GM12873 (cell line): ENCODE measurements at regions not wholly inside any gene's neighbourhood (a gene's known extent, or its start where the extent isn't known, plus 50 kb on each side); places are given as distances from the start of the nearest gene placed in this dataset.
A peak's percentile ranks its signal among the peaks of the same experiment; 100 is the strongest.

Experiments
- CTCF ChIP-seq: IDR thresholded peaks from 2 replicates; pipeline ENCODE4 v1.5.1; 2012; ENCODE audit warnings: low read depth, mild to moderate bottlenecking, moderate library complexity, low read length, control low read depth; ENCODE audit not compliant: insufficient read depth; ENCODE audit errors: missing control alignments

- no peak for TF ChIP-seq CTCF
These were observed 442.9 kb upstream of the RASGEF1B start for GRCh38 chr4:81914623-81915022.

GRCh38 chr4:81913427-81913879 lies 441.7 kb upstream of the RASGEF1B start:
- peak; percentile 91 for TF ChIP-seq CTCF

GRCh38 chr4:81912376-81913030 lies 440.8 kb upstream of the RASGEF1B start:
- TF ChIP-seq CTCF = no peak

- no peak for TF ChIP-seq CTCF
These were observed 435.2 kb upstream of the RASGEF1B start for GRCh38 chr4:81906905-81907304.

- TF ChIP-seq CTCF = no peak
These were observed 434.3 kb upstream of the RASGEF1B start for GRCh38 chr4:81905971-81906370.

- no peak for TF ChIP-seq CTCF
These were observed 432.4 kb upstream of the RASGEF1B start for GRCh38 chr4:81904121-81904520.

GRCh38 chr4:81903212-81903611 lies 431.5 kb upstream of the RASGEF1B start:
- TF ChIP-seq CTCF = no peak
